HG03575 (cell line): ENCODE measurements at regions not wholly inside any gene's neighbourhood (a gene's known extent, or its start where the extent isn't known, plus 50 kb on each side); places are given as distances from the start of the nearest gene placed in this dataset.

ENCODE experiments used
- ATAC-seq: cut with Tn5 transposase; IDR thresholded peaks from one replicate; pipeline ENCODE4 v1.9.1; 2021; ENCODE audit not compliant: unreplicated experiment, insufficient number of reproducible peaks, low FRiP score; ENCODE audit errors: extremely low read depth

DNA sequence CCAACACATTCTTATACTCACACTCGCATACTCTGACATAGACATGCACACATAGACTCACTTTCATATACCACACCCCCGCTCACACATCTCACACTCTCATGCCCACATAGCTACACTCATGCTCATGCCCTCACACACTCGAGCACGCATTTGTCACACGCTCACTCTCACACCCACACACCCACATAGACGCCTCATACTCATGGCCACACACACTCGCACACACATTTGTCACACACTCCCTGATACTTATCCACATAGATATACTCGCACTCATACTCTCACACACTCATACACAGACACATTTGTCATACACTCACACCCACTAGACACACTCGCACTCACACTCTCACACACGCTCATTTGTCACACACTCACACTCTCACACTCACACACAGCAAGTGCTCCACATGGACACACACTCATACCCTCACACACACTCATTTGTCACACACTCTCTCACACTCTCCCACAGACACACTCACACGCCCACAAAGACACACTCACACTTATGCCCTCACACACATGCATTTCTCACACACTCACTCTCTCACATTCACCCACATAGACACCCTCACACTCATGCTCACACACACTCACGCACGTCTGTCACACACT lies 50.9 kb downstream of the TNP1 start:
- ATAC-seq = no peak

DNA sequence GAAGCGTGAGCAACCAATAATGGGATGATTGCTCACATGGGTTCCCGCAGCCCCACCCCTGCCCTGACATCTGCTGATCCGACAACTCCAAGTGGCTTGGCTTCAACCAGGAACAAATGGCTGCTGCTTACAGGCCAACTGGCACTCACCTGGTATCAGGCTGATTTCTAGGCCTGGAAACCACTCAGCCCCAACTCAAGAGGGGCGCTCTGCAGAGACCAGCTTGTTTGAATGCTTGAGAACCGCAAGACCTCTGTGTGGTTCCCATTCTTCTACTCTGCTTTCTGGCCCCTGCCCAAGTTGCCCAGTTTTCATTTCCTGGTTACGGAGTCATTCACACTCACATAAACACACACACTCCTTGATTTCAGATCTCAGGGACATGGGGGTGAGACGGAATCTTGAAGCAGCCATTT lies 52.0 kb downstream of the TNP1 start:
- no peak for ATAC-seq

DNA sequence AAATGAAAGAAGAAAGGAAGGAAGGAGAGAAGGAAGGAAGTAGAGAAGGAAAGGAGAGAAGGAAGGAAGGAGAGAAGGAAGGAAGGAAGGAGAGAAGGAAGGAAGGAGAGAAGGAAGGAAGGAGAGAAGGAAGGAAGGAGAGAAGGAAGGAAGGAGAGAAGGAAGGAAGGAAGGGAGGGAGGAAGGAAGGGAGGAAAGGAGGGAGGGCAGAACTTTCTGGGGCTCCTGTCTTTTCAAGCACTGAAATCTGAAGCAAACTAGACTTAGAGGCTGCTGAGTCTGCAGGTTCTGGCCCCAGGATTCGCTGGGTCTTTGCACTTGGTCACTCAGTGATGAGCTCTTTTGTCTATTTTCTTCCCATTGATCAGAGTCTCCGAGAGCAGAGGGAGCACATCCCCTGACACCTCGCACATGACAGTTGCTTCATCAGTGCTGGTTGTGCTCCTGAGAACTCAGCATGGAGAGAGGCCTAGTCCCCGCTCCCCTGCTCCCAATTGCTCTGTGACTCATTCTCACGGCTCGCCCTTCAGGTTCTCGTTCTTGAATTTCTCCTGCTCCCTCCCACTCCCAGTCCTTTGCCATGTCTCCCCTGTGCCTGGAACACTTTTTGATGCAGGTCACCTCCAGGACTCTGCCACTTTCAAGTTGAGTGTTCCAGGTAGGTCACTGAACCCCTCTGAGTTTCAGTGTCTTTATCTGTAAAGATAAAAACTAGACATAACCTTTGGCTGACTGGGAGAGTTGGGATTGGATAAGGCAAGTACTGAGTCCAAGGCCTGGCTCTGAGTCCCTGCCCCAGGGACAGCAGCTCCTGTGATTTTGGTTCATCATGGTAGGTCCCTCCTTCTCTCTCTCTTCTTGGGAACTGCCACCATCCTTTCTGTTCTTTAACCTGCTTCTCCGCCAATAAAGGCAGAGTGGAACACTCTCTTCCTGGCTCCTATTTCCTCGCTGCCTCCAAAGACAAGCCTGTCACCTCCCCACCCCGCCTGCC lies 55.2 kb downstream of the TNP1 start:
- no peak for ATAC-seq

DNA sequence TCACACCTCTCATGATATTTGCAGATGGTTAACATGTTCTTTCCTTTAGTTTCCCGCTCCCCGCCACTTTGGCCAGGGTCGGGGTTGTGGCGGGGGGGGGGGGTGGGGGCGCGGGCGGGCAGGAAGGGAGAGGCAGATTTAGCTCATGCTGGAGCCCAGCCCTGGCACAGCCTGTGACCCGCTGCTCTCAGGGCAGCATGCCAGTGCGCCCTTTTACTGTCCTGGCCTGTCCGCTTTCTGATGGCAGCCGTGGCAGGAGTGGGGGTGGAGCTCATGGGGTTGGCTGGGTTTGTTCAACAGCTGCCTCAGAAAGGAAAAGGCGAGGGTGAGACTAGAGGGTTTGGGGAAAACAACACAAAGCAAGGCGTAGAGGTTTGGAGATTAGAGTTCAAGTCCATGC lies 56.1 kb downstream of the TNP1 start:
- no peak for ATAC-seq

DNA sequence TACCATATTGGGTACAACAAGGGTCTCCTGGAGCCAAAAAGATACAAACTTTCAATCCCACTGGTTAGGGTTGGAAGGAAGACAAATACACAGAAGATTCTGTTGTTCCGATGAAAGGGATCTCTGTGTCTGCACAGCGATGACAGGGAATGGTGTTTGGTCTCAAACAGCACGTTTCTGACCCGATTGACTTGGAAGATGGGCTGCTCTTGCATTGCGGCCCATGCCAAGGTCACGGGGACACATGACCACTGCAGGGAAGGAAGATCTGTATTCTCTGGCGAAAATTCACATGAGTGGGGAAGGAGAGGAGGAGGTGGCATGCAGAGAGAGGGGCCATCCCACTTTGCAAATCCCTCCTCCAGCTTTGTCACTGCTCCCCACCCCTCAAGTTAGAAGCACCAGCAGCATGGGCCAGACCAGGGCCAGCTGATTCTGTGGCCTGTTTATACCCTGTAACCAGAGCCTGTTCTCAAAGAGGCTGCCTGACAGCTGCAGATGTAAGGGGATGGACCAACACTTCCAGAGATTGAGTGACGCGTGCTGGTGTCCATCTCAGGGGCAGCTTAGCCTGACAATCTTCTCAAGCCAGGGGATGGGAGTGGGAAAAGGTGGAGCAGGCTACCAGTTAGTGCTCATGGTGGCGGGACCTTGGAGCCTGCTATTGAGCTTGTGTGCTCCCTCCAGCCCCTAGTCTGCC lies 57.2 kb downstream of the TNP1 start:
- no peak for ATAC-seq

DNA sequence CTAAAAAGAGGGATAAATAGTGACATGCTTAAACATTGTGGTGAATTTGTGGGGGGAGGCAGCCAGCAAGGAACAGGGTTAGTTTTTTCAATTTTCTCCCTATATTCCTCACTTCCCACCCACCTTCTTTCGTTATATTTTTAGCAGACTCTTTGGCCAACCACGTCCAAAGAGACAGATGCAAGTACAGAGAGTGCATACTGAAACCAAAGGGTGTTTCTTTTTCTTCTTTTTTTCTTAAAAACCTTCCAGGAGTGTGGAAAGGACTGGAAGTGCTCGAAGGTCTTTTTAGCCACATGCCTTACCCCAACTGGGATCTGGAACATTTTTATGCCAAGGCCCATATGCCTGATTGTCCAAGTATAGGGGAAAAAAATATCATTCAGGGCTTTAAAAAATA lies 59.0 kb downstream of the TNP1 start:
- no peak for ATAC-seq

DNA sequence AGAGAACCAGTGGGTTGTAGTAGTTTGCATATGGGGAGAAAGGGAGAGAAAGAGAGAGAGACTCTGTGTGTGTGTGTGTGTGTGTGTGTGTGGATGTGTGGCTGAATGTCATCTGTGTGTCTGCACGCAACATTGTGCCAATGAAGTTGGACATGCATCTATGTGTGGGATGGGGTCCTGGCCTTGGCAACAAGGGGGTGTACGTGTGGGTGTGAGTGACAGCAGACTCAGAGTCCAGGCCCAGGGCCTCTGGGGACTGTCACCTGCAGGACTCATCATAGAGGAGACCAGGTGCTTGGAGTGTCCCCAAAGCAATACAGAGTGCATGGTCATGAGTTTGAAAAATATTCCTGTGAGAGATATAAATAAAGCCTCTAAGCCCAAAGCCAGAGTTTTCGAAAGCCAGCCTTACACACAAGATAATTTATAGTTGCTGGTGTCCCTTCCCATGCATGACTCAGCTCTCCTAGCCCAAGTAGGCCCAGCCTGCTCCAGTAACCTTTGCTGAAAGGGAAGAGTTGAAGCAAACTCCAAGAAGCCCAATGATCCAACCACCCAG lies 59.9 kb downstream of the TNP1 start:
- ATAC-seq = no peak

DNA sequence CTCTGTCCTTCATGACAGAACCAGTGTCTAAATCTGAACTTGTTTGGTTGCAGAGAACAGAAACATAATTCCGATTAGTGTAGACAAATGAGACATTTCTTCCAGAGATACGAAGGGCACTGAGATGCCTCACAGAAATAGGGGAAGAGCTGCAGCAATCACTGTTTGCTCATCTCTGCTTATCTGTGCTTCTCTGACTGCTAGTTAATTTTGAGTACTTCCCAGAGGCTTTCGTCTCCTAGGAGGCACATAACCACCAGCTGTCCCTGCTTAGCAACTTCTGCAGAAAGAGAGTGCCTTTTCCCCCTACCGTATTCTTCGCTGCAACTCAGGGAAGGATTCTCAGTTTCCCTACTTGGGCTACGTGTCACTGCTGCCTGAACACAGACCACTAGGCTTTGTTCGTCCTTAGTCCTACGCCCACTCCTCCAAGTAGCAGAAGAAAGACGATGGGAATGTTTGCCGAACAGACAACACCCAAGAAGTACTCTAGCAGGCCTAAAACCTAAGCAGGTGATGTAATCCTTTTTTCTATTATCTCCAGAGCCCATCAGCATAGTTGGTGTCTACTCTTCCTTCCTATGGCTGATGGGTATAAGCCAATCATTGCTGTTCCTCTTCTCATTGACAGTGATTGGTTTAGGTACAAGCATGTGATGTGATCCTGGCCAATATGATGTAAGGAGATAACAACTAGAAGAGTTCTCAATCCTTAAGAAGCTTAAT lies 63.6 kb downstream of the TNP1 start:
- no peak for ATAC-seq

DNA sequence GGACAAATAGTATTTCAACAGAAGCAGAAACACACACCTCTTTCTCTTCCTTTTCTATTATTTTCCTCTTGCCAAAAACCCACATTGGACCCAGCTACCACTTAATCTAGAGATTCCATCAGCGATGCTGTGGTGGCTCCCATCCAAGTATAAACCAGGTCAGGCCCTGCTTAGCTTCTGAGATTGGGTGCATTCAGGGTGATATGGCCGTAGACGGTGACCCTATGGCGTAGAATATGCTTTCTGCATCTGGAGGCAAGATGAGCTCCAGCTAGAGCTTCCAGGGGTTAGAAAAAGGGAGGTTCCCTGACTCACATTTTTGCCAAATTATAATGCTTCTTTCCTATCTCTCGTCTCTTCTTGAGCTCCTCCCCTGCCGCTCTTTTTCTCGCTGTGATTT lies 66.5 kb downstream of the TNP1 start:
- ATAC-seq = no peak

DNA sequence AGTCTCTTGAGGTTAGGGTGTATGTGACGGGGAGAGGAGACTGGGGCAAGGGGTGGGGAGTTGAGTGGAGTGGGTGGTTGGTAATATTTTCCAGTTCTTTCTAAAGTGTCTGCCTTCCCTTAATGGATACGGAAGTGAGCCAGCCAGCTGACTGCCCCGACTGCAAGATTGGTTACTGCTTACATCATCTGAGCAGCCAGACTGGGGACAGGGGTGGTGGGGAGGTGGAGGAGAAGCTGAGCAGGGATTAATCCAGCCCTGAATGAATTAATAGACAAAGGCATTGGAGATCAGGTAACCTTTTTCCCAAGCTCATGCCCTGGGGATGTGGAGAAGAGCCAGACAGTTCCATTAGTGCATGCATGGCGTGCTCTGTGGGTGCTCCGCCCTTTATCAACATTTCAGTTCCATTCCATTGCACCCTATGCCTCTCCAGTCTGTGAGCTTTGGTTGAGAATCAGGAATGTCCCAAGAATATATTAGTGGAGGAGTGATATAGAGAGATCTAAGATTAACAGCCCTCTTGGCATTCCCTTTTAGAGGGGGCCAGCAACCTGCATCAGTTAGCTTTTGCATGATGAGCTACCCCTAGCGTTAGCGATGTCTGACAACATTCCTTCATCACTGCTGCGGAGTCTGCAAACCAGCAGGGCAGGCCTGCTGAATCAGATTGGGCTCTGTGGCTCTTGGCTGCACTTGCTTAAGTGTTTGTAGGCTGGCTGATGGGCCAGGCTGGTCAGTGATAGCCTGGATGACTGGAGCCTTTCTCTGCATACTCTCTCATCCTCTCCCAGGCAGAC lies 67.4 kb downstream of the TNP1 start:
- ATAC-seq = no peak

DNA sequence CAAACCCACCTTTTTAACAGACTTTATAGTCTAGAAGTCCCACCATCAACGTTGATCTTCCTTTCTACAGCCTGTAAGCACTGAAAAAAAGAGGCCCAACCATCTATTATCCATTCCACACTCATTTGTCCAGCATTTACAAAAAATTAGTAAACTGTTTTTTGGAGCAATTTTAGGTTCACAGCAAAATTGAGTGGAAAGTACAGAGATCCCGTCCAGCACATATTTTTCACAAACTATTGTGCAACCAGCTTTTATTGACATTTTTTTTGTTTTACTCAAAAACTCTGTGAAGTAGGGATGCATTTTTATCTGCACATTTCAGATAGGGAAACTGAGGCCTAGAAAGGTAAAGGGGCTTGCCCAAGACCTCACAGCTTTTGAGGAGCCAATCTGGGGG lies 68.6 kb downstream of the TNP1 start:
- ATAC-seq = no peak

DNA sequence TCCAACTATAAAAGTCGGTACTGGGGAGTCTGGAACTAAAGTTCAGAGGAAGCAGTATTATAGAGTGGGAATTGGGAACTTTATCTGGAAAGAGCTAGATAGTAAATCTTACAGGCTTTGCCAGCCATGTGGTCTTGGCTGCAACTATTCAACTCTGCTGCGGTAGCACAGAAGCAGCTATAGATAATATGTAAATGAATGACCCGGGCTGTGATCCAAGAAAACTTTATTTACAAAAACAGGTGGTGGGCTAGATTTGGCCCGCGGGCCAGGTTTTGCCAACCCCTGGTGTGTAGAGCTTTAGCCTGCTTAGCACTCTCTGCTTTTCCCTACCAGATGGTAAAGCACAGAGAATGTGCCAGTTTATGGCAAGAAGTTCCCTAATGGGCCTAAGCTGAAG lies 70.8 kb downstream of the TNP1 start:
- no peak for ATAC-seq

DNA sequence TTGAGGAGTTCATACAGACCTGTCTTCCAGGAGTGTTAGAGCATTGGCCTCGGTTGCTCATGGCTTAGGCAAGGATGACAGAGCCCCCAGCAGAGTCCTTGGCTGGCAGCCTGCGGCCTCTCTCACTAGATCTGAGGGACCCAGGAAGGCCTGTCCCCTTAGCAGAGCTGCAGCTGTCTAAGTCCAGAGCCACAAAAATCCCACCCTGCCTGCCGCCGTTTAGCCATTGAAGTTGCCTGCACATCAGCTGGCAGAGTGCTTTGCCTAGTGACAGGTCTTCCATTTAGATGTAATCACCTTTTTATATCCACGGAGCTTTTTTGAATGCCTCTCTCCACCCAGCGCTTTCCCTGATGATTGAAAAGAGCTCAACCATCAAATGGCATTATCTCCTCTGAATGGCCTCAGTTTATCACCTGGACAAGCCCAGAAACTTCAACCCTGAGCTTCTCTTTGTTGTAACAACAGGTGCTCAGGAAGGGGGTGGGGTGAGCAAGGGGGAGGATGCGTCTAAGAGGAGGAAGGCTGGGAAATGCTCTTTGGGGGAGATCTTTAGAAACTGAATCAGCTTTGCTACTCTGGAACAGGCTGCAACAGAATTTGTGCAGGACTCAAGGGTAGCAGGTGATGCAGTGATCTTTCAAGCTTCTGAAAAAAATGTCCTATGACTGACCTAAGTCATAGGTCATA lies 71.9 kb downstream of the TNP1 start:
- no peak for ATAC-seq

DNA sequence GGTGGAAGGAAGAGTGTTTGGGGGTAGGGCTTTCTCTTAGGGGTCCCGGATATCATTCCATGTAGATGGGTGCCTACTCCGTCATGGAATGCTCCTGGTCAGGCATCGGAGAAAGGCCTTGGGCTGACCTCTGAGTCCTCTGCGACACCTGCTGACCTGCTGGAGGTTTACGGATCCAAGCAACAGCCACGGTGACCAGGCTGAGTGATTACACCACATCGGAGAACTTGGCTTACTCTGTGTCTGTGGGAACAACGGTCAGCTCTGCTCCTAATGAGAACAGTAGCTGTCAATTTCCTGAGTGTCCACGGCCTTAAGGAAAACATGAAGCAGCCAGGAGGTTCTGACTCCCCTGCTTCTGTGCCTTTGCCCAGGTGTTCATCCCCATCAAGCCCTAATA lies 73.2 kb downstream of the TNP1 start:
- ATAC-seq = no peak

DNA sequence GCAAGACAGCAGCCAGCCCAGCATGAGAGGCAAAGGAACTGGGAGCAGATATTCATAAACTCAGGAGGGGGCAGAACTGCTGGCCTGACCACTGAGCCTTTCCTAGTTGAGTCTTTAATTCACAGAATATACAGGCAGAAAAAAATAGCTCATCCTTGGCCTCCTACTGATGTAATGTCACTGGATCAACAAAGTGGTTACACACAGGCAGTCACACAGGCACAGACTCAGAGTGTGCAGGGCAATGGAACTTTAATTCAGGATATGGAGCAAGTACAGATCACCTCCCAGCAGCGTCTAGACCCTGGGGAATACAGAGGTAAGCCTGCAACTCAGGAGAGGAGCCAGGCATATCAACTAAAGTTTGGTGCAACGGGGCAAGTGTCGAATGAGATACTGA lies 75.4 kb downstream of the TNP1 start:
- no peak for ATAC-seq

DNA sequence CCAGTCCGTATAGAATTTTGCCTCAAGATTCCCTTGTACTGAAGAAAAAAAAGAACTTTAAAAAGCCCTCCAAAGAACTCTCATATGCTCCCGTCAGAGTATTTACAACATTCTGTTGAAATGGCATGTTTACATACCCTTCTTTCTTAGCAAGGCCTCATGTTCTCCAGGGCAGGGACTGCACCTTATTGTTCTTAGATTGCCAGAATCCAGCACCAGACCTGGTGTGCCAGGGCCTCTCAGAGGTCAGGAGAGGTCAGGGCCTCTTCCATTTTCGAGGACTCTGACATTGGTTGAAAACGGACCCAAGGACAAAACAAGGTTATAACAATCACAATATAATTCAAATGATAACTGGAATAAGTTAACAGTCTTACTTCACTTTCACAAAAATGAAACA lies 78.2 kb downstream of the TNP1 start:
- ATAC-seq = no peak

DNA sequence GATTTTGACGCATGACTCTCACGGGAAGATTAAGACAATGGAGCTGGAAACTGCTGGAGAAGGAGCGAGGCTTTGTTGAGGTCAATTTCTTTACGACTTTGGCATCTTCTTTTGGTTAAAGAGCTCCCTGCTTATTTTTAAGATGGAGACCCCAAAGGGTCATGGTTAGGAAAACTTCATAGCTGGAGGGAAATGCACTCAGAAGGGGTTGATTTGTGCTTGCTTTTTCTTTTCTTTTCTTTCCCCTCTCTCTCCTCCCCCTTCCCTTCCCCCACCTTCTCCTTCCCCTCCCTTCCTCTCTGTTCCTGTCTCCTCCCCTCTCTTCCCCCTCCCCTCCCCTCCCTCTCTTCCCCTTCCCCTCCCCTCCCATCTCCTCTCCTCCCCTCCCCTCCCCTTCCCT lies 79.0 kb downstream of the TNP1 start:
- no peak for ATAC-seq
